ENCODE measurements at regions not wholly inside any gene's neighbourhood (a gene's known extent, or its start where the extent isn't known, plus 50 kb on each side); places are given as distances from the start of the nearest gene placed in this dataset.
A peak's percentile ranks its signal among the peaks of the same experiment; 100 is the strongest.

DNA sequence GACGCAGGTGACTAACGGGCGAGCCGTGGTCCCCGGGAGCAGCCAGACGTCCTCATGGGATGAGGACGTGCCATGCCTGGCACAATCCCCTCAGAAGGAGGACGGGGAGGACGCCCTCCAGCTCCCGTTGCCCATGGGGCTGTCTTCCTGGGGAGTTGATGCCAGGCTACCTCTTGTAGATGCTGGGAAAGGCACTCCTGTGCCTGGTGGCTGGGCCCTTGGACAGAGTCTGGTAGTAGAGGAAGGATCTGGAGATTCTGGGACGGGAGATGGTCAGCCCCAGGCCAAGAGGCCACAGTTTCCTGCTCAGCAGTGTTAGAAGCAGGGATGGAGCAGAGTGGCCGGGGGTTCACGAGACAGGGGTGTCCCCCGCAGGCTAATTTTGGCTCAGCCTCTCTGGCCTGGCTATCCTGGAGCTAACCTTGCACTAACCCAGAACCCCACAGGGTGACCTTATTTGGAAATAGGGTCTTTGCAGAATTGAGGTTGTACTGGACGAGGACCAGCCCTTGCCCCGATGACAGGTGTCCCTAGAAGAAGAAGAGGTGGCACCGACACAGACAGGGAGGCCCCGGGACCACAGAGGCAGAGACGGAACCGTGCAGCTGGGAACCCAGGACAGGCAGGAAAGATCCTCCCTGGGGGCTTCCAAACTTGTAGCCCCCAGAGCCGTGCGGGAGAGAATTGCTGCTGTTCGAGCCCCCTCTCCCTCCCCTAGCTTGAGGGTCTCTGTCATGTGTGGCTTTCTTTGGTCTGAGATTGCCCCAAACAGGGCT lies 50.1 kb upstream of the ADRA2C start:
- DNase-seq, result no peak

DNA sequence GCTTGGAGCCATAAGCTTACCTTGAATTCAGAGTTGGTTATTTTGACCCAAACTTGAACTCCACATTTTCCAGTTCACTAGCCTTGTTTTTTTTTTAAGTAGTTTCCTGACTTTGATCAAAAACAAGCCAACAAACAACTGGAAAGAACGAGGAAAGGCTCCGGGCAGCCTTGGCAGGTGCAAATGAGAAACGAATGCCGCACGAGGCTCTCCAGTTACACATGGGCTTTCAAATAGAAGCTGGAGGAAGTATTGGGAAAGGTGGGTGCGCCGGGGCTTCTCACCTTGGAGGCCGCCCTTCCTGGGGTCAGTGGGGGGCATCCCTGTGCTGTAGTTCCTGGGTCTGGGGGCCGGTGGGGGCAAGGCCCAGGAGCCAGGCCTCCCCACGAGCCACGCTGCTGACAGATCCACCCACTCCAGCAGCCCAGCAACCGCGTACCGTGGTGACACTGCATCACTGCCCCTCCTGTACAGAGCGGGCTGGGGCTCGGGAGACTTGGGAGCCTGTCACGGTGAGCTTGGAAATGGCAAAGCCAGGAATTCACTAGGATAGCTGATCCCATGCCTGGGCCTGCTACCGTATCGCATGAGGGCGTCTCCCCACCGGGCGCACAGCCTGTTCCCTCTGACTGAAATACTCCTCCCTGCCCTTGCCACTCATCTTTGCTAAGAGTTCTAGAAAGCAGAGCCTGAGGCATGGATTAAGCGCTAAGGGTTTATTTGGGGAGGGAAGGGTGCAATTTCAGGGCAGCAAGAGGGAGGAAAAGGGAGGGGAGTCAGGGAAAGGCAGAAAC lies 50.9 kb upstream of the ADRA2C start:
- no peak for DNase-seq

DNA sequence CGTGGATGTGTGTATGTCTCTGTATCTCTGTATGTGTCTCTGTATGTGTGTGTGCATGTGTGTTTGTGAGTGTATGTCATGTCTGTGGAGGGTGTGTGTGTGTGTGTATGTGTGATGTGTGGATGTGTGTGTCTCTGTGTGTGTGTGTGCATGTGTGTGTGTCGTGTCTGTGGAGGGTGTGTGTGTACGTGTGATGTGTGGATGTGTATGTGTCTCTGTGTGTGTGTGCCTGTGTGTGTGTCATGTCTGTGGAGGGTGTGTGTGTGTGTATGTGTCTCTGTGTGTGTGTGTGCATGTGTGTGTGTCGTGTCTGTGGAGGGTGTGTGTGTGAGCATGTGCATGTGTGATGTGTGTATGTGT lies 51.6 kb upstream of the ADRA2C start:
- DNase-seq, result no peak

DNA sequence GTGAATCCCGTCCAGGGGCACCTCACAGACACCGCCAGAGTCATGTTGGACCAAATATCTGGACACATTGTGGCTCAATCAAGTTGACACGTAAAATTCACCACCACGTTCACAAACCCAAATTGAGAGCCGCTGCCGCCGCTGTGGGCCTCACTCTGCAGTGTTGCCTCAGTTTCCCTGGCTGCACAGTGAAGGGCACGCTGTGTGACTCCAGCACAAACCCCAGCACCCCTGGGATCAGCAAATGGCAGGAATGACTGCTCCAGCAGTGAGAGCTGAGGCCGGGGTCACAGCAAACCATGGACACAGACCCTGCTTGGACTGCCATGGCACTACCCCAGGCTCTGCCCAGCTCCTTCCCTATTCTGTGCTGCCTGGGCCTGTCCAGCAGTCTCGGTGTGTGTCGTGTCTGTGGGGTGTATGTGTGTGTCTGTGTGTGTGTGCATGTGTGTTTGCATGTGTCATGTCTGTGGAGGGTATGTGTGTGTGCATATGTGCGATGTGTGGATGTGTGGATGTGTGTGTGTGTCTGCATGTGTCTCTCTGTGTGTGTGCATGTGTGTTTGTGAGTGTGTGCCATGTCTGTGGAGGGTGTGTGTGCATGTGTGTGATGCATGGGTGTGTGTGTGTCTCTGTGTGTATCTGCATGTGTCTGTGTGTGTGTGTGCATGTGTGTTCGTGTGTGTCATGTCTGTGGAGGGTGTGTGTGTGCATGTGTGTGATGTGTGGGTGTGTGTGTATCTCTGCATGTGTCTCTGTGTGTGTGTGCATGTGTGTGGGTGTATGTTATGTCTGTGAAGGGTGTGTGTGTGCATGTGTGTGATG lies 52.2 kb upstream of the ADRA2C start:
- no peak for DNase-seq

DNA sequence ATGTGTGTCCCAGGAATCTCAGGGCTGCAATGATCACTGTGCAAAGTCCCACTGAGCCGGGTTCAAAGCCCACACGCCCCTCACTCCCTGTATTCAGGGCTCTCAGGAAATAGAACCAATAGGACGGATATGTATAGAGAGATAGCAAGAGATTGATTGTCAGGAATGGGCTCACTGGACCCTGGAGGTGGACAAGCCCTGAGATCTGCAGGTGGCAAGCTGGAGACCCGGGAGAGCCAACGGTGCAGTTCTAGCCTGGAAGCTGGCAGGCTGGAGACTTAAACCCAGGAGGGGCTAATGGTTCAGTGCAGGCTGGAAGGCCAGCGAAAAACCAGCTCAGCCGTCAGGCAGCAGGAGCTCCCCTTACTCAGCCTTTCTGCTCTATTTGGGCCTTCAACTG lies 52.8 kb upstream of the ADRA2C start:
- DNase-seq, result no peak

DNA sequence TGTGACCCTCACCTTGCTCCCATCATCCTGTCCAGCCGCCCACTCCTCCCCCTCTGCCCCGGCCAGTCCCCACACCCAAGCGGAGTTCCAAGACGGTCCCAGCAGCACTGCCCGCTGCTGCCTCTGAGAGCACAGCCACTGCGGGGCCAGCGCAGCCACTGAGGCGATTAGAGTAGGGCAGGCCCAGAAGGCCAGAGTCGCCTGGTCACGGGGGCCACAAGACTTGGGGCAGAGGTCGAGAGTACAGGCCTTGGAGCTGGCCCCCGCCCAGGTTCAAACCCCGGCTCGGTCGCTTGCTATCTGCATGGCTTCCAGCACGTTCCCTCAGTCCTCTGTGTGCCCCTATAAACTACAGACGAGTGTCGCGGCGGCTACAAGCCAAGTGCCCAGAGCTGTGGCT lies 53.2 kb upstream of the ADRA2C start:
- no peak for DNase-seq

DNA sequence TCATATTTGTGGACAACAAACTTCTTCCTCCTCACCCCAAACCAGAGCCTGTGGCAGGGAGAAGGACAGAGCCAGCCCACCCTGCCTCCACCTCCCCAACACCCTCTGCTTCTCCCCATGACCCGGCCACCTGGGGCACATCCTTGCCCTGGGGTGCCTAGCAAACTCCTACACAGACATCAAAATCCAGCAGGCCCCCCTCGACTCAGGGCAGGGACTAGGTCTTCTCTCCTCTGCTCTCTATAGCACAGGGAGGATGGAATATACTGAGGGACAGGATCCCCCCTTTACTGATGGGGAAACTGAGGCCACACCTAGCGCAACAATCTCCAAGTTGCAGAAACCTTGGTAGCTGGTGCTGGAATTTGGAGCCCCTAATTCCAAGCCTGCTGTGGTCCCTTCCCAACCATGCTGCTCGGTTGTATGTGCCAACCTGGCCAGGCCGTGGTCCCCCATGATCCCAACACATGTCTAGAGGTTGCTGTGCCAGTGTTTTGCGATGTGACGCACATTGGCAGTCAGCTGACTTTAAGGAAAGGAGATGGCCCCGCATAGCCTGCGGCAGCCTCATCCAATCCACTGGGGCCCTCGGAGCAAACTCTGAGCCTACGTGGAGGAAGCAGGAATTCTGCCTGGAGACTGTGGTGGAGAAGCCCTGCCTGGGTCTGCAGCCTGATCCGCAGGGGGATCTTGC lies 53.9 kb upstream of the ADRA2C start:
- DNase-seq, result no peak

DNA sequence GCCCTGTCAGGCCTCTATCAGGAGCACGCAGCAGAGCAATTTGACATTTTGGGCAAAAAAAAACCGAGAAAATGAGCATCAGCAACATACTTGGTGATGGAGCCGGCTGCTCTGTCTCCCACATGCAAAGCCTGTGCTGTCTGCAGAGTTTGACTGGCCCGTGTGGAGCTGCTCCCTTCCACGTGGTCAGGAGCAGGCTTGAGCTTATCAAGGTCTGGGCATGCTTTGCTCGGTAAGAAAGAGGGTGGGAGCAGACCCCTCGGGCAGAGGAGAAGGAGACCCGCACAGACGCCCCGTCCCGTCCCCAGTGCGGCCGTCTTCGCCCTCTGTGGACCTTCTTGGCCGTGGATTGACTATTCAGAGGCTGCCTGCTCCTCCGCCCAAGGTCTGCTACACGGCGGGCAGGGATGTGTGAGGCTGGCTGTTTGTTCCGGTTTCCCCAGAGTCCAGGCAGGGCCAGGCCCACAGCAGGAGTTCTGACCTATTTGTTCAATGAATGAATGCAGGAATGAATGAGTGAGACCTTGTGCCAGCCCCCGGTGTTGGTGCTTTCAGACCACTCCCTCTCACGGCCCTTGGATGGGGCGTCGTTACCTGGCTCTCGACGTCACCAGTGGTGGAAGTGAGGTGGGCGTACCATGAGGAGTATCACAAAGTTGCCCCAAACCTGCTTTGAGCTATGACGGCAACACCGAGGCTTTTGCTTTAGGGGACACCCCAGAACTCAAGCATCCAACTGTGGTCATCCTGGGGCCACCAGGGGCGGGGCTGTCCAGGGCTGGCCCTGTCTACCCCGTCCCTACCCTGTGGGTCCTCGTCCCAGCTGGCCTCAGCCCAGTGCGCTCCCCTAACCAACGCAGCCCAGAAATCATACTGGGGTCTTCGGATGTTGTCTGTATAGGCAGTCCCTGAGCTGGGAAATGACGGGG lies 54.7 kb upstream of the ADRA2C start:
- DNase-seq, result no peak

DNA sequence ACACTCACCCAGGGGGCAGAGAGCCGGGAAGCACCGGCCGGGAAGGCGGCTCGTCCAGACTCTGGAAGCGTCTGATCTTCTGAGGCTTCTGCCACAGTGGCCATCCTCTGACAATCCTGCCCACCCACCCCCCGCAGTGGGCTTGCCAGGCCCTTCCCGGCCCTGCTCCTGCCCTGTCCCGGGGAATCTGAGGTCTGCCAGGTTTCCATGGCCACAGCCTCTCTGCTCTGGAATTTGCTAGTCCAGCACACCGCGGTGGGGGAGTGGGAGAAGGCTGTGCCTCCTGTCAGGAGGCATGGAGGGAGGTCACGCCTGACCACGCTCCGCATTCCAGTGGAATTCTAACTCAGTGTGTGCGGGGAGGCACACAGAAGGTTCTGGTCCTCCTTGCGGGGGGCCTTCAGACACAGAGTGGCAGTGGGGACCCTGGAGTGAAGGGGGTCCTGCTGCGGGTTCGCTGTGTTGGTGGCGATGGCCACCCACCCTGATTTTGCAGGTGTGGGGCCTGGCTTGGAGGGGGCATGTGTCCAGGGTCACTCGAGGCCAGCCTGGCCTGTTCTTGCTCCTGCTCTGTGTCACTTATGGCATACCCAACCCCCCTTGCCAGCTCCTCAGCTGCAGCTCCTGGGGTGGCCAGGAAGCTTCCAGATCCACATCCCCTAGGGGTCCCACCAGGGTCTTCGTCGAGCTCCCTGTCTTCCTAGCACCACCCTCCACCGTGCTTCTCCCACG lies 55.6 kb upstream of the ADRA2C start:
- peak; percentile 37 for DNase-seq

DNA sequence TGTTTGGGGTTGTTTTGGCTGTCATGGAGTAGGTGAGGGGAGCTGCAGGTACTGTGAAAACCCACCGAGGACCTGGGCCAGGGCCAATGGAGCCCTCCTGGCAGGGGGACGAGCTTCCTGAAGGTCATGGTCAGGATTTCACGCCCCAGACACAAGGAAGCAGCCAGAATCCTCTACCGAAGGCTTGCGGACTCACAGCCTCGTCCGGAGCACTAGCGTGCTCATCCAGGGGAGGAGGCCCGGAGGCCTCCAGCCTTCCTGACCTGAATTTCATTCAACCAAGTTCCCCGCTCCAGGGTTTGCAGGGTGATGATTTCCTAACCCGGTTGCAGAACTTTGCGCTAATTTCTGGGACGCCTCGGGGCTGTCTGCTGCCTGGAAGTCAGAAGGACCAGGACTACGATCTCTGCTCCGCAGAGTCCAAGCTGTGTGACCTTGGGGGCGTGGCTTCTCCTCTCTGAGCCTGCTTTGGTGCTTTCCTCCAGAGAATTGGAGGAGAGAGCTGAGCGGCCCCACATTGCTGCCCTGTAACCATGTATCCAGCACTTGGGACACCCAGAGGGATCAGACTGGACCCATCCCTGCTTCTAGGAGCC lies 56.2 kb upstream of the ADRA2C start:
- DNase-seq, result no peak

DNA sequence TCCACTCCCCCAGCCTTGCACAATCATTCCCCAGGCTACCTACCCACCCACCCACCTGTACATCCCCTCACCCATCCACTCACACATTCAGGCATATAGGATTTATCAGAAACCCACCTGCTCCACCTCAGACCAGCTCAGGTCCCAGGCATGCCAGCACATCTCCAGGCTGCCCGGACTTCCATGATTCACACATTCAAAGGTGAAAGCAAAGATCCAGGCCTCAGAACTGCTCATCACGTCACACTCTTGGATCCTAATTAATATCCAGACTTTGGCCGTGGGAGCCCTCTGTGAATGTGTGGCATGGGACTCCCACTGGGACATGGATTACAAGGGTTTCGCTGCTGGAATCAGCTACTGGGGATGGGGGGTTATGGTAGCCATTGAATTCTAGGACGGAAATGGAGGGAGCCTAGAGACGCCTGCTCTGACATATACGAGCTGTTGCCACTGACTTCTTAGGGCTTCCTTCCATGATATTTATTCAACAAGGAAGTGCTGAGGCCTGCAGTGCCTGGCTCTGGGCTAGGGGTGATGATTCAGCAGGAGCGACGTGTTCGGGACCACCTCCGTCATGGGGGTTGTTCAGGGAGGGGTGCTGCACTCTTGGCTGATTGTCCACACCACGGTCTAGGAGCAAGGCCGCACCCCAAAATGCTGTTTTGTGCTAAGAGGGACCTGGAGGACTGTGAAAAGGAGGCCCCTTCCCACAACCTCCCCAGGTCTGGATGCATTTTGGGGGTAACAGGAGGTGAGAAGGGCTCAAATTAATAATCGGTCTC lies 56.9 kb upstream of the ADRA2C start:
- no peak for DNase-seq

DNA sequence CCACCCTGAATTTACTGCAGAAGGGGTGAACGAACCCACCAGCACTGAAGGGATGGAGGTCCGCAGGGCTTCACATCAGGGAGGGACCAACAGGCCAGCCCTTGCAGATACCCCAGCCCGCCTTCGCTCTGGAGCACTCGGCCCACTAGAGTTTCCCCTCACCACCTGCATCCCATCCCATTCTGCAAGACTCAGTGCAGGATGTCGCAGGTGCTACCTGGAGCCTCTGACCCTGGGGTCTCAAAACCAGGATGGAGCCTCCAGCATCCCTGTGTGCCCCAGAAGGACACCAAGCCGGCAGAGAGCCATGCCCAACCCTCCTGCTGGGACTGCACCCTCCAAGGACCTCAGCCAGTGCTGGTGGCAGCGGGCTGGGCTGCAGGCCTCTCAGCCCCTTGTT lies 57.6 kb upstream of the ADRA2C start:
- no peak for DNase-seq

DNA sequence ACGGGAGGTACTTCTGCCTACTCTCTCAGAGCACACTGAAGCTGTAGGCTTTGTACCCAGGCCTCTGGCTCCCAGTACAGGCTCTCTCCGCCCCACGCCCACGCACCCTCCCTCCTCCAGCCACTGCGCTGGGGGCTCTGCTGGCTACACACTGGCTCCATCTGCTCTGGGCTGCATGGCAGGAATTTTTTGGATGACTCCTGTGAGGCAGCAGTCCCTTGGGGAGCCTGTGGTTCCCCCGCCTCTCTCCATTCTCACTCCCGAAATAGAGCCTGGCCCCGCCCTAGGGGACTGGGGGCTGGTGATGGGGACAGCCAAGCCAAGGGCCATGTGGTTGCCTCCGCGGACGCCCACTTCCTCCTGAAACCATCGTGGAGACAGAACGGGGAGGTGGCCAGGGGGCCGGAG lies 58.1 kb upstream of the ADRA2C start:
- DNase-seq, result no peak

DNA sequence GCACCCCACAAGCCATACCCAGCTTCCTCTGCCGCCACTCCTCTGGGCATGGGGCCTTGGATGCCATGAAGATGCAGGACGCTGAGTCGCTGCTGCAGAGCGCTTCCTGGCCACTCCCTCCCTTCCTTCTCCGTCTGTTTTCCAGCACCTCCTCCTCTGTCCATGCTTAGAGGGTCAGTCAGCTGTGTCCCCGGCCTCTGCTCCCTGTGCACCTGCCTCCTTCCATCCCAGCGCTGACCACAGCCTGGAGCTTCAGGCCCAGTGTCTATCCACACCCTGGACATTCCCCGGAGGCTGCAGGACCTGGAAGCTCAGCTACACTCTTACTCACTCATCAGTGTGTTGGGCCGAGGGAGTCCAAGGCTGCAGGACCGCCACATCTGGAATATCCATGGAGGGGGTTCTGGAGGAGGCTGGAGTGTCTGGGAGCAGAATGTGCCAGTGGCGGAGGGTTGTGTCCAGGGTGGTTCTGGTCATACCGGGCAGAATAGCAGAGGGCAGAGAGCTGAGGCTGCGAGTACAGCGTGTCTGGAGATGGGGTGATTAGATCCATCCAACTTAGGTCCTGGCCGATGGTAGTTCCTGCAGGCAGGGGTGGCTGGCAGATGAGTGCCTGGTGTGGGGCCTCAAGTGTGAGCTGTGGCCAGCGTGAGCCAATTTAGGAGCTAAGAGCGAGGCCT lies 58.6 kb upstream of the ADRA2C start:
- no peak for DNase-seq

DNA sequence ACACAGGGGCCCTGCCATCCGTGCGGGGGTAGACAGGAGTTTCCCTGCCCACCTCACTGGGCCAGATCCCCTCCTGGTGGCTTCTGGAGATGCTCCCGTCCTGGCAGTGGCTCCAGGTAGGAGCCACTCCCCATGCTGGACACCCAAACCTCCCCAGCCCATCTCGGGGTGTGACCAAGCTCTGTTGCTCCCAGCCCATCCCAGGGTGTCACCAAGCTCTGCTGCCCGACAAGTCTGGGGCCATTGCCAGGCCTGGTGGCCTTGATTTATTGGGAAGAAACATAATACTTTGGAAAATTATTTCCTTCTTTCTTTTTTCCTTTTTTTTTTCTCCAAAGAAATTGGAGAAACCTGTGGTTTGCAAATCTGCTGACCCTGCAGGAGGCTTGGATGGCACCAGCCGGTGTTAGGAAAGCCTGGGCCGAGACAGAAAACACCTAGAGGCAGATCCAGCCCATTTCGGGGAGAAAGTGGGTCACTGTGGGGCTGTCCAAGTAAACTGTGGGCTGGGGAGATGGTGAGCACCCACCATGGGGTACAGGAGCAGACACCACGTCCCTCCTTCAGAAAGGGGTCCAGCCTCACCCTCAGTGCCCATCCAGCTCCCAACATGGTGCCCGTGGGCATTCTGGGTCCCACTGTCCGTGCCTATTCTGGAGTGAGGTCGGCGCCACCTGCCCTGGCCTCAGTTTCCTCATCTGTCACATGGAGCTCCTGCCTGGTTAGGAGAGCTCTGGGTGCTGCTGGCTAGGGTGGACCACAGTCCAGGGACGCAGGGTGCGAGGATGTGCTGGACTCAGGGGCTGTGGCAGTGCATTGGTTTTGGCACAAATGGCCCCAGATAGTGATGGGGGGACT lies 59.4 kb upstream of the ADRA2C start:
- DNase-seq, result no peak

DNA sequence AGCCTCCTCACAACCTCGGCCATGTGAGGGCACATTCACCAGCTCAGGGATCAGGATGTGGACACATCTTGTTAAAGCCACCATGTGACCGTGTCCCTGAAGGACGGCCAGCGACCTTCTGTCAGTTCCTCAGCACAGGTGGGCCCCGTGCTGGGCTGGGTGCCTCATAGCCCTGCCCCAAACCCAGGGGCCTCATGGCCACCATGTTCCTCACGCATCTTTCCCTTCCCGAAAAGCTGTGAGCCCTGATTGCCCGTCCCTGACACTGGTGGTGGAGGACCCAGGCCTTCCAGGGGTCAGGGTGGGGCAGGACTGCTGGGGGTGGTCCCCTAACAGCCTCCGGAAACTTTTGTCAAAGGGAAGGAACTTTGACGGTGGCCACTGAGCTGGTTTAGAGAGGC lies 60.1 kb upstream of the ADRA2C start:
- no peak for DNase-seq

DNA sequence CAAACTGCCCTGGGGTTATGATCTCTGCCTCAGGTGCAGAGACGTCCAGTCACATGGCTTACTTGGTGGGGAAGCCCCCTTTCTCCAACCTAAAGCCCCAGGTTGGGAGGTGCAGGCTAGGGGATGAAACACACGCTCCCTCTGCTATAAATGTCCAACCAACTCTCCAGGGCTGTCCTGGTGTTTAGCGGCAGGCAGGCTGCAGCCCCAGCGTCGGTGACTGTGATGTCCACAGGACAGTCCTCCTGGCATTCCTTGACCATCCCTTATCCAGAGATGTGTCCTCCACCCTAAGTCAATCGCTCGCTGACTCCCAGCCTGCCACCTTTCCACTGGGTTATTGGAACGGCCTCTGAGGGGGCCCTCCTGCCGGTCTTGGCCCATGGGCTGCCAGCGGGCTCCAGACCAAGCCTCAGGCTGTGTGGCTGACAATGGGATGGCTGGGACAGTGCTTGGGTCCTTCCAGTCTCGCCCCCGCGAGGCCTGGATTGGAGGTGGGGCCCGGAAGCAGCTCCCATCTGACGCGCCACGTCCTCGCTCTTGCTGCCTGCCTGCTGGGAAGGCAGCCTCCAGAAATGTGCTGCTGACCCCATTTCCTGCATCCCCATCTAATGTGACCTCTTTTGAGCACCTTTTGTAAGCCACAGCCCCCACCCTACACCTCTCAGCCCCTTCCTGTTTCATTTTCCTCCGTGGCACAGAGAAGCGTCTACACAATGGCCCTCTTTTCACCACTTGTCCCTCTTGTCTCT lies 60.8 kb upstream of the ADRA2C start:
- no peak for DNase-seq

DNA sequence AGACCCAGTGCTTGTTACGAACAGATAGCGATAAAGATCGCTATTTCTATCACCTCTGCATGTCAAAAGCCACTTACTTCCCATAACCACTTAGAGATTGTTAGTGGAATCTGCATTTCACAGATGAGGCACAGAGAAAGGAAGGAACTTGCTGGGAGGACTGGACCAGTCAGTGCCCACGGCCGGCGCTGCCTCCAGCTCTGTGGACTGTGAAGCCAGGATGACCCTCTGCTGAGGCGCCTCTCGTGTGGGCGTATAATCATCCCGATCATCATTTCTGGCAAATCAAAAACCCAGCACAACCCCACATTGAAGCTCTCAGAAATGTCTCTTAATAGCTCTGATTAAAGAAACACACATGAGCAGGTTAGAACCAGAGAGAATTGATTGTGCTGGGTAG lies 61.5 kb upstream of the ADRA2C start:
- DNase-seq, result no peak

Data from NCI-H226 (cell line).